ENCODE measurements at regions not wholly inside any gene's neighbourhood (a gene's known extent, or its start where the extent isn't known, plus 50 kb on each side); places are given as distances from the start of the nearest gene placed in this dataset.

- Mint-ChIP-seq H3K4me3 (ENCODE audit: low read depth, unreplicated experiment) (no peak overlapping the region), H3K9me3 (ENCODE audit: low read depth, unreplicated experiment) (peaks cover 4% of the 10 kb centered on the region), H3K27me3 (ENCODE audit: unreplicated experiment) (no peaks in the 10 kb centered on the region), H3K36me3 (ENCODE audit: insufficient read depth, unreplicated experiment) (no peaks in the 10 kb centered on the region), H3K4me1 (ENCODE audit: low read depth, unreplicated experiment) (no peaks in the 10 kb centered on the region), H3K27ac (ENCODE audit: unreplicated experiment) (no peak overlapping the region)
- intact Hi-C loops (cut with micrococcal nuclease; ENCODE audit: unreplicated experiment), result no loop called here
- CTCF ChIA-PET, result no interaction called here
- TF ChIP-seq CTCF (IDR thresholded peaks at IDR 0.05; ENCODE audit: unreplicated experiment), result no peak
- BruUV-seq (replicated peaks), result no TSS peak
- no peak for DNase-seq
Measured at GRCh38 chr1:79648126-79648525, 641.6 kb upstream of the ADGRL4 start.

GRCh38 chr1:79646880-79647279 lies 640.4 kb upstream of the ADGRL4 start:
- no peak overlapping the region for H3K4me3 Mint-ChIP-seq (ENCODE audit: low read depth, unreplicated experiment)
- H3K27me3 Mint-ChIP-seq (ENCODE audit: unreplicated experiment), result no peaks in the 10 kb centered on the region
- no peak overlapping the region for H3K27ac Mint-ChIP-seq (ENCODE audit: unreplicated experiment)
- H3K4me1 Mint-ChIP-seq (ENCODE audit: low read depth, unreplicated experiment), result no peaks in the 10 kb centered on the region
- CTCF ChIA-PET, result no interaction called here
- intact Hi-C loops (cut with micrococcal nuclease; ENCODE audit: unreplicated experiment), result no loop called here
- no peaks in the 10 kb centered on the region for H3K36me3 Mint-ChIP-seq (ENCODE audit: insufficient read depth, unreplicated experiment)
- TF ChIP-seq CTCF (IDR thresholded peaks at IDR 0.05; ENCODE audit: unreplicated experiment), result no peak
- DNase-seq, result no peak
- H3K9me3 Mint-ChIP-seq (ENCODE audit: low read depth, unreplicated experiment), result peaks cover 4% of the 10 kb centered on the region
- BruUV-seq (replicated peaks), result no TSS peak

- Mint-ChIP-seq H3K27ac (ENCODE audit: unreplicated experiment) (no peak overlapping the region), H3K9me3 (ENCODE audit: low read depth, unreplicated experiment) (peaks cover 6% of the 10 kb centered on the region), H3K27me3 (ENCODE audit: unreplicated experiment) (no peaks in the 10 kb centered on the region), H3K36me3 (ENCODE audit: insufficient read depth, unreplicated experiment) (no peaks in the 10 kb centered on the region), H3K4me3 (ENCODE audit: low read depth, unreplicated experiment) (no peak overlapping the region), H3K4me1 (ENCODE audit: low read depth, unreplicated experiment) (no peaks in the 10 kb centered on the region)
- CTCF ChIA-PET, result no interaction called here
- intact Hi-C loops (cut with micrococcal nuclease; ENCODE audit: unreplicated experiment), result no loop called here
- no TSS peak for BruUV-seq (replicated peaks)
- no peak for TF ChIP-seq CTCF (IDR thresholded peaks at IDR 0.05; ENCODE audit: unreplicated experiment)
- DNase-seq, result no peak
Measured at GRCh38 chr1:79638382-79638781, 631.9 kb upstream of the ADGRL4 start.

- Mint-ChIP-seq H3K27me3 (ENCODE audit: unreplicated experiment) (no peaks in the 10 kb centered on the region), H3K4me1 (ENCODE audit: low read depth, unreplicated experiment) (no peaks in the 10 kb centered on the region), H3K4me3 (ENCODE audit: low read depth, unreplicated experiment) (no peak overlapping the region), H3K36me3 (ENCODE audit: insufficient read depth, unreplicated experiment) (no peaks in the 10 kb centered on the region), H3K27ac (ENCODE audit: unreplicated experiment) (no peak overlapping the region), H3K9me3 (ENCODE audit: low read depth, unreplicated experiment) (peaks cover 3% of the 10 kb centered on the region)
- CTCF ChIA-PET, result no interaction called here
- intact Hi-C loops (cut with micrococcal nuclease; ENCODE audit: unreplicated experiment), result no loop called here
- DNase-seq, result no peak
- BruUV-seq (replicated peaks), result no TSS peak
- TF ChIP-seq CTCF (IDR thresholded peaks at IDR 0.05; ENCODE audit: unreplicated experiment), result no peak
Measured at GRCh38 chr1:79633456-79633855, 626.9 kb upstream of the ADGRL4 start.

GRCh38 chr1:79629414-79629813 lies 622.9 kb upstream of the ADGRL4 start:
- H3K36me3 Mint-ChIP-seq (ENCODE audit: insufficient read depth, unreplicated experiment), result no peaks in the 10 kb centered on the region
- intact Hi-C loops (cut with micrococcal nuclease; ENCODE audit: unreplicated experiment), result no loop called here
- no peaks in the 10 kb centered on the region for H3K27me3 Mint-ChIP-seq (ENCODE audit: unreplicated experiment)

More at GRCh38 chr1:79629414-79629813, 622.9 kb upstream of the ADGRL4 start:
- CTCF ChIA-PET, result no interaction called here
- BruUV-seq (replicated peaks), result no TSS peak
- H3K27ac Mint-ChIP-seq (ENCODE audit: unreplicated experiment), result no peak overlapping the region
- no peak for TF ChIP-seq CTCF (IDR thresholded peaks at IDR 0.05; ENCODE audit: unreplicated experiment)
- H3K4me1 Mint-ChIP-seq (ENCODE audit: low read depth, unreplicated experiment), result no peaks in the 10 kb centered on the region
- no peak for DNase-seq
- H3K9me3 Mint-ChIP-seq (ENCODE audit: low read depth, unreplicated experiment), result no peaks in the 10 kb centered on the region
- no peak overlapping the region for H3K4me3 Mint-ChIP-seq (ENCODE audit: low read depth, unreplicated experiment)
